ENCODE measurements at regions not wholly inside any gene's neighbourhood (a gene's known extent, or its start where the extent isn't known, plus 50 kb on each side); places are given as distances from the start of the nearest gene placed in this dataset.

DNA sequence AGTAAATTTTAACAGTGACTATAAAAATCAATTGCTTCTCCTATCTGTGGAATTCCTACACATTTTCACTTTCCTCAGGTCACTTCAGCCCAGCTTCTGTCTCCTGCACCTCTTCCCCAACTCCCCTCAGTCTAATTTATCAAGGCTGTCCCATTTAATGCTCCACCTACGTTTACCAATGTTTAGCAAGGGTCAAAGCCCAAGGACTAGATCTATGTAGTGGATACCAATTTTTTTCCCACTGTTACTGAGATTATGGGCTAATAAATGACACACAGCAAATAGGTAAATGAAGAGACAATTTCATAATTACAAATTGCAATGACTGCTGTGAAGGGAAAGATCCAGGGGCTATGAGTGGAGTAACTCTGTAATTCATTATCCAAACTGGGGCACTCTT lies 211.5 kb upstream of the RPS23 start:
- Mint-ChIP-seq H3K27ac (peak overlapping the region in 1 of 8 donors; percentile 16), H3K4me3 (no peak overlapping the region), H3K9me3 (peaks cover 0 to 2% (median 0%) of the 10 kb centered on the region in 5 donors), H3K4me1 (peaks cover 0 to 11% (median 8%) of the 10 kb centered on the region in 3 donors), H3K27me3 (peaks cover 0 to 4% of the 10 kb centered on the region in 2 donors), H3K36me3 (no peaks in the 10 kb centered on the region)
- H3K27ac ChIP-seq (ENCODE audit: low read depth, low read length), result no peak overlapping the region
- H3K27me3 ChIP-seq (ENCODE audit: insufficient read depth, low read length, poor library complexity, severe bottlenecking), result no peaks in the 10 kb centered on the region
- no peaks in the 10 kb centered on the region for H3K4me1 ChIP-seq (ENCODE audit: insufficient read depth, low read length)
- ChIA-PET CTCF (no interaction called here), POLR2A (no interaction called here)
- no peak for DNase-seq
- no peaks in the 10 kb centered on the region for H3K9me3 ChIP-seq (ENCODE audit: low read length)
- H3K36me3 ChIP-seq (ENCODE audit: insufficient read depth, low read length), result no peaks in the 10 kb centered on the region
- no peak overlapping the region for H3K4me3 ChIP-seq (ENCODE audit: low read length)

DNA sequence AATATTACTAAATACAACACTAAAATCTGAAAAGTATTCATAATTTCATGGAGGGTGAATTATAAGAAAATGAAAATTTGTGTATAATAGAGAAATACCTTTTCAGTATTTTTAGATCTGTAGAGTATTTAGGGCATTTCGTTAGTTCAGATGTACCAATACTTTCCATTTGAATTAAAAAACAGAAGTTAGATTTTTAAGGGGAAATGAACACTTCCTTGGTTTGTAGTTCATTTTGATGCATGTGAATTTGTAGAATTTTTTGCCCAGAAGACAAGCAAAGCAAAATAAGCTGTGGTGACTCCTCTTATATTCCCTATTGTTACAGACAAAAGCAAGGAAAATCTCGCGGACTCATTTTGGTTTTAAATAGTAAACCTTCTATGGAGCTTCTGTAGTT lies 209.0 kb upstream of the RPS23 start:
- H3K36me3 ChIP-seq (ENCODE audit: insufficient read depth, low read length), result no peaks in the 10 kb centered on the region
- Mint-ChIP-seq H3K27ac (no peak overlapping the region), H3K9me3 (peaks cover 0 to 2% (median 0%) of the 10 kb centered on the region in 5 donors), H3K4me3 (no peak overlapping the region), H3K27me3 (no peaks in the 10 kb centered on the region), H3K36me3 (no peaks in the 10 kb centered on the region), H3K4me1 (no peaks in the 10 kb centered on the region)
- H3K4me1 ChIP-seq (ENCODE audit: insufficient read depth, low read length), result no peaks in the 10 kb centered on the region
- H3K4me3 ChIP-seq (ENCODE audit: low read length), result no peak overlapping the region
- H3K27me3 ChIP-seq (ENCODE audit: insufficient read depth, low read length, poor library complexity, severe bottlenecking), result no peaks in the 10 kb centered on the region
- H3K9me3 ChIP-seq (ENCODE audit: low read length), result no peaks in the 10 kb centered on the region
- no peak for DNase-seq
- no peak overlapping the region for H3K27ac ChIP-seq (ENCODE audit: low read depth, low read length)
- POLR2A ChIA-PET, result no interaction called here
- CTCF ChIA-PET, result no interaction called here

DNA sequence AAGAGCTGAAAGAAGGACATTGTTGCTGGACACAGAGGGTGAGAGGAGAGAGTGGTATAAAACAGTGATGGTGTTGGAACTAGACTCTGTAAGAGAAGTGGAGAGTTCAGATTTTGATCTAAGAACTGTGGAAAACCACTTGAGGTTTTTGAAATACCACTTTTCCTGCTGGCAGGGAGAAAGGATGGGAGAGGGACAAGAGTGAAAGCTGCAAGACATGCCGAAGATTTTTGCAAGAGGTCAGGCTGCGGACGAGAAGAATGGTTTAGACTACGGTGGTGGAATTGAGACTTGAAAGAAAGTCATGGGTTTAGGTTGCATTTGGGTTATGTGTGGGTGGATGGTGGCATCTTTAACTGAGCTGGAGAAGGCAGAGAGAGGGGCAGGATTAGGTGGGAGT lies 202.2 kb upstream of the RPS23 start:
- Mint-ChIP-seq H3K4me3 (no peak overlapping the region), H3K9me3 (no peaks in the 10 kb centered on the region), H3K4me1 (no peaks in the 10 kb centered on the region), H3K27me3 (peaks cover 0 to 16% of the 10 kb centered on the region in 2 donors), H3K27ac (no peak overlapping the region), H3K36me3 (peaks cover 0 to 4% (median 0%) of the 10 kb centered on the region in 3 donors)
- Histone ChIP-seq H3K4me3 (ENCODE audit: low read length) (no peak overlapping the region), H3K4me1 (ENCODE audit: insufficient read depth, low read length) (no peaks in the 10 kb centered on the region), H3K9me3 (ENCODE audit: low read length) (no peaks in the 10 kb centered on the region), H3K36me3 (ENCODE audit: insufficient read depth, low read length) (no peaks in the 10 kb centered on the region), H3K27ac (ENCODE audit: low read depth, low read length) (no peak overlapping the region), H3K27me3 (ENCODE audit: insufficient read depth, low read length, poor library complexity, severe bottlenecking) (no peaks in the 10 kb centered on the region)
- DNase-seq, result no peak
- CTCF ChIA-PET, result no interaction called here
- POLR2A ChIA-PET, result no interaction called here

DNA sequence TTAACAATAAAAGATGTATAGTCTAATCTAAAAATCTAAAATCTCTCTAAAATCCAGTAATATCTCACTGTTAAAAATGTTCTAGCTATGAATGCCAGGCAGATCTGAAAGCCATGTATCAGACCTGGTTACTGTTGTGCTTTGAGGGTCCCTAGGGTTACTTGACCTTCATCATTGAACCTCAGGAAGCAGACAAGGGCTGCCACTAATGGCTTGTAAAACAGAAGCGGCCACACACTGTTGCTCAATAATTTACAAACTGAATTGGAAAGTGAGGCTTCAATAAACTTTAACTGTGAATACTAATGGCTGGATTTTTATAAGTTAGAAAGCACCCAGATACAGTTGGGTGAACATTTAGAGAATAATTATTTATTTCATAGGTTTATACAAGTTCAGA lies 198.0 kb upstream of the RPS23 start:
- no peak overlapping the region for H3K4me3 ChIP-seq (ENCODE audit: low read length)
- no peaks in the 10 kb centered on the region for H3K9me3 Mint-ChIP-seq
- H3K27me3 Mint-ChIP-seq, result peaks cover 0 to 16% of the 10 kb centered on the region in 2 donors
- peaks cover 0 to 4% (median 0%) of the 10 kb centered on the region in 3 donors for H3K36me3 Mint-ChIP-seq
- ChIA-PET POLR2A (interaction anchor here (0.7 kb wide), 1 partner anchor 152 kb away, joined by 3 read pairs; no protein-coding TSS in a partner anchor), CTCF (no interaction called here)
- H3K36me3 ChIP-seq (ENCODE audit: insufficient read depth, low read length), result no peaks in the 10 kb centered on the region
- no peak for DNase-seq
- H3K4me1 ChIP-seq (ENCODE audit: insufficient read depth, low read length), result no peaks in the 10 kb centered on the region
- no peak overlapping the region for H3K4me3 Mint-ChIP-seq
- H3K27me3 ChIP-seq (ENCODE audit: insufficient read depth, low read length, poor library complexity, severe bottlenecking), result no peaks in the 10 kb centered on the region
- H3K27ac ChIP-seq (ENCODE audit: low read depth, low read length), result no peak overlapping the region
- no peaks in the 10 kb centered on the region for H3K9me3 ChIP-seq (ENCODE audit: low read length)
- H3K4me1 Mint-ChIP-seq, result no peaks in the 10 kb centered on the region
- no peak overlapping the region for H3K27ac Mint-ChIP-seq

DNA sequence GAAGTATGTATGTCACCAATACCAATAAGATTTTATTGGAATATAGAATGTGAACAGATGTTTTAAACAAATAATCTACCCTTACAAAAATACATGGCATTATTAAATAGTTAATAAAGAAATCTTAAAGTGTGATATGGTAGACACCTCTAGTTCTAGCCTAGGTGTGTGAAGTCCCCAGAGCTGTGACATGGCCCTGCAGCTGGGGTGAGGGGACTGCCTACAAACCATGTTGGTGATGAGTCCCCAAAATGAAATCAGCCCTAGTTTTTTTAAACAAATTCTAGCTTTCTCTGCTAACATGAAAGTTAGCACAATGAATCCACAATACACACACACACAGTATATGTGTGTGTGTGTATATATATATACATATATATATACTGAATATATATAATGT lies 195.1 kb upstream of the RPS23 start:
- Mint-ChIP-seq H3K27ac (no peak overlapping the region), H3K4me1 (no peaks in the 10 kb centered on the region), H3K9me3 (no peaks in the 10 kb centered on the region), H3K36me3 (peaks cover 0 to 4% (median 0%) of the 10 kb centered on the region in 3 donors), H3K27me3 (peaks cover 0 to 7% of the 10 kb centered on the region in 2 donors), H3K4me3 (no peak overlapping the region)
- Histone ChIP-seq H3K4me3 (ENCODE audit: low read length) (no peak overlapping the region), H3K27ac (ENCODE audit: low read depth, low read length) (no peak overlapping the region), H3K27me3 (ENCODE audit: insufficient read depth, low read length, poor library complexity, severe bottlenecking) (no peaks in the 10 kb centered on the region), H3K36me3 (ENCODE audit: insufficient read depth, low read length) (no peaks in the 10 kb centered on the region), H3K4me1 (ENCODE audit: insufficient read depth, low read length) (no peaks in the 10 kb centered on the region), H3K9me3 (ENCODE audit: low read length) (no peaks in the 10 kb centered on the region)
- POLR2A ChIA-PET, result no interaction called here
- CTCF ChIA-PET, result no interaction called here
- DNase-seq, result no peak

DNA sequence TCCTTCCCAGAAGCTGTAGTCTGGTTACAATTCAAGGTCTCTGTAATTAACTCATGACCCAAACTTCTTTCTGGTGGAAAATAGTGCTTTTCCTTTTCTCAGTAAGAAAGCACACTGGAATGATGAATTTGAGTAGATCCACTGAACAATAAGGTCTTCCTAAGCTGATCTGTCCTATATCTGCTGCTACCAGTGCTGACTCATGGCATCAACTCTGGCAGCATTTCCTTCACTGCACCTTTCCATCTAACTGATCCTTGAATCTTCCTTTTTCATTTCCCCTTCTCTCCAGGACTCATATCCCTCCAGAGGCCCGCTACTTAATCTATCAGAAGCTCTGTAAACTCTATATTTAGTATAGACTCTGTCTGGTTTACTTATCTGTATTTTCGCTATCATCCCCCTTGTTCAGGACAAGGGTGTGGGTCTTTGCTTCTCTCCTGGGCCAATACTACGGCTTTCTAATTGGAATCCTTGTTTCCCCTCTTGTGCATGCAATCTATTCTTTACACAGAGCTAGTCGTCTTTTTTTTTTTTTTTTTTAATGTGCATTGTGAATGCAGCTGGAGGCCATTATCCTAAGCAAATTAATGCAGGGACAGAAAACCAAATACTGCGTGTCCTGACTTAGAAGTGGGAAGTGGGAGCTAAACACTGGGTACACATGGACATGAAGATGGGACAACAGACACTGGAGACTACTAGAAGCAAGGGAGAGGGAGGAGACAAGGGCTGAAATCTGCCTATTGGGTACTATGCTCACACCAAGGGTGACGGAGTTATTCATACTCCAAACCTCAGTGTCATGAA lies 192.2 kb upstream of the RPS23 start:
- Mint-ChIP-seq H3K27ac (no peak overlapping the region), H3K27me3 (no peaks in the 10 kb centered on the region), H3K4me1 (no peaks in the 10 kb centered on the region), H3K9me3 (no peaks in the 10 kb centered on the region), H3K36me3 (no peaks in the 10 kb centered on the region), H3K4me3 (no peak overlapping the region)
- Histone ChIP-seq H3K27me3 (ENCODE audit: insufficient read depth, low read length, poor library complexity, severe bottlenecking) (no peaks in the 10 kb centered on the region), H3K27ac (ENCODE audit: low read depth, low read length) (no peak overlapping the region), H3K9me3 (ENCODE audit: low read length) (no peaks in the 10 kb centered on the region), H3K36me3 (ENCODE audit: insufficient read depth, low read length) (no peaks in the 10 kb centered on the region), H3K4me1 (ENCODE audit: insufficient read depth, low read length) (no peaks in the 10 kb centered on the region), H3K4me3 (ENCODE audit: low read length) (no peak overlapping the region)
- ChIA-PET CTCF (no interaction called here), POLR2A (no interaction called here)
- DNase-seq, result no peak

DNA sequence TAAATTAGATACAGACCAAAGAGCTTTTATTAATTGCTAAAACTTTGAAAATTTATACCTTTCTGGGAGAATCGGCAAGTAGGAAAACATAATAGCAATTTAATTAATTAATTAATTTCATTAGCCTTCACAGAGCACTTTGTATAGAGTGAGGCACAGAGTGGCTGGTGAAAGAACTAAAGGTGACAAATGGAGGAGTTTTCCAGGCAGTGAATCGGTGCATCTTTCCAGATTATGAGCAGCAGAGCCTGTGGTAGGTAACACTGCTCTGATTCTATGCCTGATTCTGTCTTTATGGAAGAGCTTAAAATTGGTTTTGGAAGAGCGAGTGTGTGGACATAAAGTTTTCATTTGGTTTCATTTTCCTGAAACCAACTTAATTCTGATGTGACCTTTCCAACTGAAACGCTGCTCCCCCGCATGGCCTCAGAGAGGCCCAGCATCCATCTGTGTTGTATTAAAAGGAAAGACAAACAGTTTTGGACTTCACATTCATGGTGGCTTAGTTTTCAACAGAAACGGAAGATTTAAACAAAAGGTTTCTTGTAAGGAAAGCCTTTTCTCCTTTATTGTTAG lies 188.9 kb upstream of the RPS23 start:
- H3K4me1 Mint-ChIP-seq, result no peaks in the 10 kb centered on the region

DNA sequence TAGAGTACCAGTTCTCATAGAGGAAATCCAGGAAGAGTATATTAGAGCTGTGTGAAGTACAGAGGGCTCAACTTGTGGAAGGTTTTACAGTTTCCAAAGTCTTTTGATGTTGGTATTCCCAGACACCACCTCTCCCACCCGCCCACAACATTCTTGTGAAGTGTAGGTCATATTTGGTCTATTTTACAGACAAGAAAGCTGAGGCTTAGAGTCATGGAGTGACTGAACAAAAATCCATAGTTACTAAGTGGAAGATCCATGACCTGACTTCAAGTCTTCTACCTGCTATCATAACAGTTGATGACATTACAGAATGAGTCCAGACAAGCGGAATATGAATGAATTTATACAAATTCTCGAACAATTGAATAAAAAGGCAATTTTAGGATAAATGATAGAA lies 187.1 kb upstream of the RPS23 start:
- CTCF ChIA-PET, result no interaction called here
- H3K36me3 ChIP-seq (ENCODE audit: insufficient read depth, low read length), result no peaks in the 10 kb centered on the region
- H3K4me3 ChIP-seq (ENCODE audit: low read length), result no peak overlapping the region
- no peaks in the 10 kb centered on the region for H3K27me3 Mint-ChIP-seq
- no peak overlapping the region for H3K4me3 Mint-ChIP-seq
- H3K4me1 ChIP-seq (ENCODE audit: insufficient read depth, low read length), result no peaks in the 10 kb centered on the region
- peaks cover 0 to 5% (median 2%) of the 10 kb centered on the region in 5 donors for H3K9me3 Mint-ChIP-seq
- no peak overlapping the region for H3K27ac Mint-ChIP-seq
- no peaks in the 10 kb centered on the region for H3K4me1 Mint-ChIP-seq
- no peaks in the 10 kb centered on the region for H3K36me3 Mint-ChIP-seq
- H3K27ac ChIP-seq (ENCODE audit: low read depth, low read length), result no peak overlapping the region
- no peaks in the 10 kb centered on the region for H3K9me3 ChIP-seq (ENCODE audit: low read length)
- no peaks in the 10 kb centered on the region for H3K27me3 ChIP-seq (ENCODE audit: insufficient read depth, low read length, poor library complexity, severe bottlenecking)
- POLR2A ChIA-PET, result no interaction called here
- no peak for DNase-seq

More for the DNA sequence above, 188.9 kb upstream of the RPS23 start:
- Mint-ChIP-seq H3K9me3 (peaks cover 0 to 5% (median 2%) of the 10 kb centered on the region in 5 donors), H3K27ac (no peak overlapping the region), H3K4me3 (no peak overlapping the region), H3K36me3 (no peaks in the 10 kb centered on the region), H3K27me3 (no peaks in the 10 kb centered on the region)
- no peaks in the 10 kb centered on the region for H3K9me3 ChIP-seq (ENCODE audit: low read length)
- POLR2A ChIA-PET, result no interaction called here
- CTCF ChIA-PET, result no interaction called here
- no peaks in the 10 kb centered on the region for H3K4me1 ChIP-seq (ENCODE audit: insufficient read depth, low read length)
- DNase-seq, result no peak
- H3K36me3 ChIP-seq (ENCODE audit: insufficient read depth, low read length), result no peaks in the 10 kb centered on the region
- H3K4me3 ChIP-seq (ENCODE audit: low read length), result no peak overlapping the region
- no peaks in the 10 kb centered on the region for H3K27me3 ChIP-seq (ENCODE audit: insufficient read depth, low read length, poor library complexity, severe bottlenecking)
- H3K27ac ChIP-seq (ENCODE audit: low read depth, low read length), result no peak overlapping the region

Measured in CD8-positive, alpha-beta memory T cell (primary cell).